NCI-H2227 treated with DMSO at 0.1 percent for 48 hours (cell line): ENCODE measurements at regions not wholly inside any gene's neighbourhood (a gene's known extent, or its start where the extent isn't known, plus 50 kb on each side); places are given as distances from the start of the nearest gene placed in this dataset.

ENCODE experiments used
- DNase-seq: peaks from one replicate; lab custom pipeline; 2025; lab: John Stamatoyannopoulos, UW

- no peak for DNase-seq
These were observed 93.5 kb downstream of the KLF6 start for GRCh38 chr10:3691482-3691881.

GRCh38 chr10:3689871-3690510 is 95.0 kb downstream of the KLF6 start:
- DNase-seq = no peak

- no peak for DNase-seq
These were observed 97.4 kb downstream of the KLF6 start for GRCh38 chr10:3687510-3688081.

GRCh38 chr10:3685384-3685783 is 99.6 kb downstream of the KLF6 start:
- DNase-seq = no peak

GRCh38 chr10:3684891-3685290 is 100.1 kb downstream of the KLF6 start:
- no peak for DNase-seq

- no peak for DNase-seq
These were observed 101.4 kb downstream of the KLF6 start for GRCh38 chr10:3683560-3683959.

- DNase-seq = no peak
These were observed 102.3 kb downstream of the KLF6 start for GRCh38 chr10:3682745-3683144.

- peak; percentile 31 for DNase-seq
These were observed 103.1 kb downstream of the KLF6 start for GRCh38 chr10:3681642-3682554.

GRCh38 chr10:3679950-3680629 is 104.9 kb downstream of the KLF6 start:
- DNase-seq = no peak

- no peak for DNase-seq
These were observed 106.3 kb downstream of the KLF6 start for GRCh38 chr10:3678629-3679227.

DNA sequence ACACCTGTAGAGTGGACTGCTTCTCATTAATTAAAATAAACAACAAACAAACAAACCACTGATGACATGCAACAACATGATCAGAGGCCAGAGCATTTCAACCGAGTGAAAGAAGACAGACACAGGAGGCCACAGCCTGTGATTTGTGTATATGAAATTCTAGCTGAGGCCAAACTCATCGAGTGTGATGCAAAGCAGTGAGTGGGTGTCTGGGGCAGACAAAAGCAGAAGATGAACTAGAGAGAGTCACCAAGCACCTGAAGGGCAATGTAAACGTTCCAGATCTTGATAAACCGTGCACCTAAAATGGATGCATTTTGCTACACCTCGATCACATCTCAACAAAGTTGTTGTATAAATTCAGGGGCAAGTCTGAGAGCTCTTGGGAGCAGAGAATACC is 108.4 kb downstream of the KLF6 start:
- DNase-seq = no peak

- DNase-seq = no peak
These were observed 112.8 kb downstream of the KLF6 start for GRCh38 chr10:3672220-3672619.

DNA sequence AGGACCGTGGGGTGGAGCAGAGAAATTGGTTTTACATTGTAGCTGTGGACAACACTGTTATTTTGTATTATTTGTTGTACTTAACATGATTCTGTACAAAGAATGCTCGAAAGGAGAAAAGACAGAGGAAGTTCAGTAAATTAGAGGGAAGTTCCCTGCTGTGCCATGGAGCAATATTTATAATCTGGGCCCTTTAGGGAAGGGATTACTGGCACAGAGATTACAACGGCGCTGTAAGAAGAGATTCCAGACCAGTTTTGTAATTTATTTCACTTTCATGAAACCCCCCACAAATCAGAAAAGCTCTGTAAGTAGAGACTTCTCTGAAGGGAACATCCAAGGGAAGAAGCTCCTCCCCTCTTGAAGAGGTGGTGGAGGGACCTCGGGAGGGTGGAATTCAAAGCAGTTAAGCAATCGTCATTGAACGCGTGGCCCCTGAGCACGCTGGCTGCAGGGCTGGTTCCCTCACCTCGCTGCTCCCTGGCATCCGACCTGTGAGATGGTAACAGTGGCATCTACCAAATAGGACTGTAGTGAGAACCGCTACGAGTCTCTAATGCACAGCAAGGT is 113.5 kb downstream of the KLF6 start:
- no peak for DNase-seq

DNA sequence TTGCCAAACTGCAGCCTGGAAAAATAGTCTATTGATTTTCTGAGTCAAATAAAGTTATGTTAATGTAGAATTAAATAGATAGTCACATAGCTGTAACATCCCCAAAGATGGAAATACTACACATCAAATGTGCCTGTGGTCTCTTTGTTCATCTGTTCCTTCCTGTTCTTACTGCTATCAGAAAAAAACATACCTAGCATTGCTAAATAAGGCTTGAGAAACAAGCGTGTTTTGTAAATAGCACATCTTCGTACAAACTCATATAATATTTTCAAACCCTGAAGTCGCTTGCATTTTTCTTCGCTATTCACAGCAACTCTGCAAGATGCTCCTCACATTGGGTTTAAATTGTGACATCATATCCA is 116.1 kb downstream of the KLF6 start:
- no peak for DNase-seq

GRCh38 chr10:3668276-3668965 is 116.6 kb downstream of the KLF6 start:
- DNase-seq = no peak

- DNase-seq = no peak
These were observed 118.3 kb downstream of the KLF6 start for GRCh38 chr10:3666525-3667302.

- no peak for DNase-seq
These were observed 119.6 kb downstream of the KLF6 start for GRCh38 chr10:3665316-3665908.

DNA sequence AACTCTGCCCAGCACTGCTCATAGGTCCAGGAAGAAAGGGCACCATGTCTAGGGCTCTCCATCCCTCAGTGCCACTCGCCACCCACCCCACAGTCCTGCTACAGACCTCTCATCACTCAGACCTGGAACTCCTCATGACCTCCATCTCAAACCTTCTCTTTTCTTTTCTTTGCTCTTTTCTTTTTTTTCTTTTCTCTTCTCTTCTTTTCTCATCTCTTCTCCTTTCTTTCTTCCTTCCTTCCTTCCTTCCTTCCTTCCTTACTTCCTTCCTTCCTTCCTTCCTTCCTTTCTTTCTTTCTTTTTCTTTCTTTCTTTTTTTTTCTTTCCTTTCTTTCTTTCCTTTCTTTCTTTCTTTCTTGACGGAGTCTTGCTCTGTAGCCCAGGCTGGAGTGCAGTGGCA is 122.2 kb downstream of the KLF6 start:
- DNase-seq = no peak

- no peak for DNase-seq
These were observed 123.7 kb downstream of the KLF6 start for GRCh38 chr10:3661271-3661670.

GRCh38 chr10:3660753-3661152 is 124.3 kb downstream of the KLF6 start:
- DNase-seq = no peak
